PC-3 (cell line): ENCODE measurements at regions not wholly inside any gene's neighbourhood (a gene's known extent, or its start where the extent isn't known, plus 50 kb on each side); places are given as distances from the start of the nearest gene placed in this dataset.

Experiments
- ATAC-seq: fragments of 200-7000 bp; cut with Tn5 transposase; 2 replicates; pipeline ENCODE4 v1.9.1; 2020; ENCODE audit warnings: mild to moderate bottlenecking, moderate library complexity
- BruUV-seq: library from RNA; stranded (reverse); fragments of 400-500 nt; replicated peaks from 2 replicates; lab custom pipeline; 2021; lab: Mats Ljungman, UMichigan
- CTCF ChIA-PET: fragments of 300-600 bp; sonication (Branson Sonifier 250); formaldehyde crosslinking; loops from one replicate; lab custom pipeline; 2022; ENCODE audit warnings: antibody characterized with exemption; lab: Charles Lee
- POLR2A ChIA-PET: fragments of 300-600 bp; sonication (Branson Sonifier 250); formaldehyde crosslinking; loops from one replicate; lab custom pipeline; 2022; ENCODE audit warnings: antibody characterized with exemption; ENCODE audit not compliant: unreplicated experiment; lab: Charles Lee
- DNase-seq: peaks from one replicate; pipeline ENCODE4 v3.0.0-alpha.2; 2015
- H2AFZ ChIP-seq: fragments of 300-600 bp; sonication (generic); 2 replicates; pipeline ENCODE4 v1.6.0; 2016; ENCODE audit warnings: antibody characterized with exemption, low read length
- H3F3A ChIP-seq: fragments of 300-600 bp; sonication (generic); one replicate; pipeline ENCODE4 v1.6.0; 2017; ENCODE audit warnings: antibody characterized with exemption, low read length, control low read depth, mild to moderate bottlenecking; ENCODE audit not compliant: unreplicated experiment
- H3K27ac ChIP-seq: fragments of 300-600 bp; sonication (generic); 2 replicates; pipeline ENCODE4 v1.5.1; 2016; ENCODE audit warnings: mild to moderate bottlenecking, low read length
- H3K27me3 ChIP-seq: fragments of 300-600 bp; sonication (generic); 2 replicates; pipeline ENCODE4 v1.6.1; 2016; ENCODE audit warnings: low read length, mixed read lengths
- H3K36me3 ChIP-seq: fragments of 300-600 bp; sonication (generic); 2 replicates; pipeline ENCODE4 v1.6.1; 2016; ENCODE audit warnings: low read depth, mixed run types, low read length, mixed read lengths
- H3K4me1 ChIP-seq: fragments of 300-600 bp; sonication (generic); 2 replicates; pipeline ENCODE4 v1.5.1; 2016; ENCODE audit warnings: low read length; ENCODE audit not compliant: insufficient read depth
- H3K4me2 ChIP-seq: fragments of 300-600 bp; sonication (generic); 2 replicates; pipeline ENCODE4 v1.6.0; 2016; ENCODE audit warnings: low read length
- H3K4me3 ChIP-seq: fragments of 300-600 bp; sonication (generic); 2 replicates; pipeline ENCODE4 v1.5.1; 2016; ENCODE audit warnings: mild to moderate bottlenecking, low read length, mixed read lengths
- H3K79me2 ChIP-seq: fragments of 300-600 bp; sonication (generic); 2 replicates; pipeline ENCODE4 v1.6.1; 2017; ENCODE audit warnings: low read length, mixed read lengths
- H3K9ac ChIP-seq: fragments of 300-600 bp; sonication (generic); 2 replicates; pipeline ENCODE4 v1.6.0; 2016; ENCODE audit warnings: mild to moderate bottlenecking, low read length
- H3K9me2 ChIP-seq: fragments of 300-600 bp; sonication (generic); replicated peaks from 2 replicates; pipeline ENCODE4 v1.6.1; 2016; ENCODE audit warnings: mixed run types, low read length, mixed read lengths
- H3K9me3 ChIP-seq: fragments of 300-600 bp; sonication (generic); 2 replicates; pipeline ENCODE4 v1.6.1; 2016; ENCODE audit warnings: low read length, mixed read lengths
- H4K20me1 ChIP-seq: fragments of 300-600 bp; sonication (generic); 2 replicates; pipeline ENCODE4 v1.6.1; 2016; ENCODE audit warnings: low read length, mixed read lengths
- CTCF ChIP-seq: fragments of 300-600 bp; sonication (generic); conservative IDR thresholded peaks from 2 replicates; pipeline ENCODE4 v1.5.1; 2017; ENCODE audit warnings: antibody characterized with exemption, low read depth, mild to moderate bottlenecking, low read length
- EZH2 ChIP-seq: fragments of 300-600 bp; sonication (generic); IDR thresholded peaks from one replicate; pipeline ENCODE4 v1.6.1; 2017; ENCODE audit warnings: antibody characterized with exemption, mild to moderate bottlenecking, low read length; ENCODE audit not compliant: unreplicated experiment
- EZH2phosphoT487 ChIP-seq: fragments of 300-600 bp; sonication (generic); IDR thresholded peaks from 2 replicates; pipeline ENCODE4 v1.6.1; 2018; ENCODE audit warnings: mild to moderate bottlenecking, antibody characterized with exemption, low read length, borderline replicate concordance
- intact Hi-C: fragments of 100-400 bp; cut with micrococcal nuclease; formaldehyde crosslinking; loops from 2 replicates; pipeline ENCODE4 v1.9.0; 2023

- no TSS peak for BruUV-seq
- Histone ChIP-seq H4K20me1 (no peaks in the 10 kb centered on the region), H3K27me3 (no peaks in the 10 kb centered on the region), H3K36me3 (peaks cover 7% of the 10 kb centered on the region; the same call in 1 of the 2 replicates), H3K79me2 (no peaks in the 10 kb centered on the region), H3K9ac (no peak overlapping the region), H3F3A (no peaks in the 10 kb centered on the region), H3K4me2 (no peak overlapping the region), H2AFZ (no peak overlapping the region), H3K9me3 (no peaks in the 10 kb centered on the region), H3K27ac (no peak overlapping the region), H3K4me3 (no peak overlapping the region), H3K4me1 (peaks cover 18% of the 10 kb centered on the region), H3K9me2 (no peaks in the 10 kb centered on the region)
- ChIA-PET CTCF (no interaction called here), POLR2A (no interaction called here)
- DNase-seq, result no peak
- intact Hi-C loops, result no loop called here
- no peak for TF ChIP-seq CTCF
- no peak for TF ChIP-seq EZH2
- no peak for TF ChIP-seq EZH2phosphoT487
- no peak for ATAC-seq
These were observed 231.1 kb upstream of the IL12A start for GRCh38 chr3:159757341-159758060.

DNA sequence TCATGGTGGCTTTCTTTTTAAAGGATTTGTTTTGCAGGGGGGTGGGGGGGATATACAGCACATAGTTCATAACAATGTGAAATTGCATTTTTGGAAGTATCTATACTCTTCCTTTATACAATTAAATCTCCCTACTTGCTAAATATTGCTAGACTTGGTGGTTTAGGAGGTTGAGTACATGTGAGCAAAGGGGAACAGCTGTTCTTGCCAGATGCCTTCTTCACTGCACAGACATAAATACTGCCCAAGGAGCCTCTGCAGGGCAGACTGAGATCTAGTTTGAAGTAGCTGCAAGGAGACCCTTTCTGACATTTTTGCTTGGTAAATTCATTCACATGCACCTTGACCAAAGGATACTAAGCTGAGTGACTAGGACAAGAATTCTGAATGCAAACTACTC lies 228.6 kb upstream of the IL12A start:
- ATAC-seq, result no peak
- intact Hi-C loops, result loop anchor here (5.0 to 10.0 kb wide), 3 partner anchors 247 to 595 kb away; no protein-coding TSS in a partner anchor
- CTCF ChIA-PET, result no interaction called here

More for the DNA sequence above, 228.6 kb upstream of the IL12A start:
- H3K27ac ChIP-seq, result no peak overlapping the region
- no peak overlapping the region for H3K9ac ChIP-seq
- no TSS peak for BruUV-seq
- peaks cover 24% of the 10 kb centered on the region for H3K4me1 ChIP-seq
- H3K4me2 ChIP-seq, result no peak overlapping the region
- H3K36me3 ChIP-seq, result peaks cover 7% of the 10 kb centered on the region; the same call in 1 of the 2 replicates
- H4K20me1 ChIP-seq, result no peaks in the 10 kb centered on the region
- H3K27me3 ChIP-seq, result no peaks in the 10 kb centered on the region
- H3K9me2 ChIP-seq, result no peaks in the 10 kb centered on the region
- peaks cover 8% of the 10 kb centered on the region for H3K79me2 ChIP-seq
- H3F3A ChIP-seq, result no peaks in the 10 kb centered on the region
- H3K4me3 ChIP-seq, result no peak overlapping the region
- POLR2A ChIA-PET, result no interaction called here
- no peak for DNase-seq
- no peak overlapping the region for H2AFZ ChIP-seq
- no peak for TF ChIP-seq EZH2
- no peak for TF ChIP-seq CTCF
- TF ChIP-seq EZH2phosphoT487, result no peak
- no peaks in the 10 kb centered on the region for H3K9me3 ChIP-seq
